ES-I3 (cell line): ENCODE measurements at regions not wholly inside any gene's neighbourhood (a gene's known extent, or its start where the extent isn't known, plus 50 kb on each side); places are given as distances from the start of the nearest gene placed in this dataset.

ENCODE experiments used
- H3K36me3 ChIP-seq: 2 replicates; pipeline ENCODE4 v1.6.1; 2013; ENCODE audit warnings: mild to moderate bottlenecking, low read length, control low read depth, moderate library complexity; ENCODE audit not compliant: insufficient read depth
- H3K4me1 ChIP-seq: 2 replicates; pipeline ENCODE4 v1.6.1; 2013; ENCODE audit warnings: mild to moderate bottlenecking, control low read depth, low read length; ENCODE audit not compliant: insufficient read depth
- H3K9ac ChIP-seq: 2 replicates; pipeline ENCODE4 v1.6.1; 2013; ENCODE audit warnings: low read depth, mild to moderate bottlenecking, low read length, moderate library complexity
- H3K9me3 ChIP-seq: 2 replicates; pipeline ENCODE4 v1.6.1; 2013; ENCODE audit warnings: mild to moderate bottlenecking, low read length, moderate library complexity; ENCODE audit not compliant: control insufficient read depth, insufficient read depth

GRCh38 chr9:16243798-16244197, 626.7 kb downstream of the BNC2 start:
- Histone ChIP-seq H3K36me3 (no peaks in the 10 kb centered on the region), H3K4me1 (peaks cover 7% of the 10 kb centered on the region), H3K9ac (no peak overlapping the region), H3K9me3 (no peaks in the 10 kb centered on the region)

GRCh38 chr9:16245756-16246440, 624.6 kb downstream of the BNC2 start:
- H3K36me3 ChIP-seq = no peaks in the 10 kb centered on the region
- no peak overlapping the region for H3K9ac ChIP-seq
- peaks cover 7% of the 10 kb centered on the region for H3K4me1 ChIP-seq
- H3K9me3 ChIP-seq = no peaks in the 10 kb centered on the region

- no peaks in the 10 kb centered on the region for H3K36me3 ChIP-seq
- H3K4me1 ChIP-seq = peaks cover 7% of the 10 kb centered on the region
- no peaks in the 10 kb centered on the region for H3K9me3 ChIP-seq
- H3K9ac ChIP-seq = no peak overlapping the region
These were observed 623.7 kb downstream of the BNC2 start for GRCh38 chr9:16246785-16247184.

GRCh38 chr9:16247188-16247875, 623.1 kb downstream of the BNC2 start:
- Histone ChIP-seq H3K9me3 (no peaks in the 10 kb centered on the region), H3K36me3 (no peaks in the 10 kb centered on the region), H3K9ac (no peak overlapping the region), H3K4me1 (peaks cover 7% of the 10 kb centered on the region)

DNA sequence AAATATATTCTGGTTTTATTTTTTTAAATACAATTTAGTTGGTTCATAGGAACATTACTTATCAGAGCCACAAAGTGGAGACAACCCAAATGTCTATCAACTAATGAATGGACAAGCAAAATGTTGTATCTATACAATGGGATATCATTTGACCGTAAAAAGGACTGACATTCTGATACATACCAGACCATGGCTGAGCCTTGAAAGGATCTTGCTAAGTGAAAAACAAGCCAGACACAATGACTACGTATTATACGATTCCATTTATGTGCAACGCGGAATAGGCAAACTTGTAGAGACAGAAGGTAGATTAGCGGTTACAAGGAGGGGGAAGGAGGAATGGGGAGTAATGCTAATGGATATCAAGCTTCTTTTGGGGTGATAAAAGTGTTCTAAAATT, 621.6 kb downstream of the BNC2 start:
- no peaks in the 10 kb centered on the region for H3K9me3 ChIP-seq
- no peaks in the 10 kb centered on the region for H3K36me3 ChIP-seq
- peaks cover 9% of the 10 kb centered on the region for H3K4me1 ChIP-seq
- H3K9ac ChIP-seq = no peak overlapping the region

DNA sequence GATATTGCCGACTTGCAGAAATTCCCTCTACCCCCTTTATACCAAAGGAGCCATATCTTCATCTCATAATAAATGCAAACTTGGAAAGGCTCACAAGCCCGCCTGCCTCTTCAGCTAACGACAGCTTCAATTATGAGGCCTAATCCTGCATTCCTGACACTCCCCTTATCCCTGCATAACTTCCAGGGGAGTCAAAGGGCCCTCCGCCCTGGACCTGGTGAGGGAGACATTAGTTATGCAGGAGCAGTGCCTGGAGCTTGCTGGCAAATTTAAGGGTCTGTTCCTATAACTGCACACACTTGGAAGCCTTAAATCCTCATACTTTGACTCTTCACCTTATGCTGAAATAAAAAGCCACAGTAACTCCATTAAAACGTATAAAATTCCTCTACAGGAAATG, 617.9 kb downstream of the BNC2 start:
- H3K9ac ChIP-seq = no peak overlapping the region
- no peaks in the 10 kb centered on the region for H3K36me3 ChIP-seq
- H3K9me3 ChIP-seq = no peaks in the 10 kb centered on the region
- H3K4me1 ChIP-seq = peaks cover 12% of the 10 kb centered on the region

- Histone ChIP-seq H3K9me3 (no peaks in the 10 kb centered on the region), H3K9ac (no peak overlapping the region), H3K4me1 (peaks cover 12% of the 10 kb centered on the region), H3K36me3 (no peaks in the 10 kb centered on the region)
These were observed 615.8 kb downstream of the BNC2 start for GRCh38 chr9:16254674-16255073.

- peaks cover 12% of the 10 kb centered on the region for H3K4me1 ChIP-seq
- no peaks in the 10 kb centered on the region for H3K9me3 ChIP-seq
- H3K9ac ChIP-seq = no peak overlapping the region
- H3K36me3 ChIP-seq = no peaks in the 10 kb centered on the region
These were observed 615.3 kb downstream of the BNC2 start for GRCh38 chr9:16255217-16255616.

DNA sequence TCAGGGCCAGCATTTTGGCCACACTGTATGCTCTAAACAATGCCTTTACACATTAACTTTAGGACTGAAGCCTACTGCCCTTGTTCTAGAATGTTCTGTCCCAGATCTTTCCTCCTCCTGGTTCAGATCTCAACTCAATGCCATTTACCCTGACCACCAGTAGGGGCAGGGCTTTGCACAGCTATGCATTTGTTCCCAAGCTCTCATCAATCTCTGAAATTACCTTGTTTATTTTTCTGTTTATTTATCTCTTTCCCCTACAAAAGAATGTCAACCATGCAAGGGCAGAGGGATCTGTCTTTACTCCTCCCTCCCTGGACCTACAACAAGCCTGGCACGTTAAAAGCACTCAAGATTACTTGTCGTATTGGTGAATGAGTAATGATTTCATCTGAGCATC, 612.9 kb downstream of the BNC2 start:
- Histone ChIP-seq H3K36me3 (no peaks in the 10 kb centered on the region), H3K4me1 (peaks cover 19% of the 10 kb centered on the region), H3K9me3 (no peaks in the 10 kb centered on the region), H3K9ac (no peak overlapping the region)

GRCh38 chr9:16258191-16258590, 612.3 kb downstream of the BNC2 start:
- no peaks in the 10 kb centered on the region for H3K36me3 ChIP-seq
- H3K4me1 ChIP-seq = peaks cover 19% of the 10 kb centered on the region
- H3K9me3 ChIP-seq = no peaks in the 10 kb centered on the region
- H3K9ac ChIP-seq = no peak overlapping the region

GRCh38 chr9:16258708-16259107, 611.8 kb downstream of the BNC2 start:
- peaks cover 18% of the 10 kb centered on the region; the same call in 1 of the 2 replicates for H3K4me1 ChIP-seq

GRCh38 chr9:16262477-16263261, 607.8 kb downstream of the BNC2 start:
- no peaks in the 10 kb centered on the region for H3K9me3 ChIP-seq
- H3K9ac ChIP-seq = no peak overlapping the region
- peaks cover 15% of the 10 kb centered on the region; the same call in 1 of the 2 replicates for H3K4me1 ChIP-seq
- no peaks in the 10 kb centered on the region for H3K36me3 ChIP-seq

More at GRCh38 chr9:16258708-16259107, 611.8 kb downstream of the BNC2 start:
- H3K9ac ChIP-seq = no peak overlapping the region
- H3K9me3 ChIP-seq = no peaks in the 10 kb centered on the region
- no peaks in the 10 kb centered on the region for H3K36me3 ChIP-seq

DNA sequence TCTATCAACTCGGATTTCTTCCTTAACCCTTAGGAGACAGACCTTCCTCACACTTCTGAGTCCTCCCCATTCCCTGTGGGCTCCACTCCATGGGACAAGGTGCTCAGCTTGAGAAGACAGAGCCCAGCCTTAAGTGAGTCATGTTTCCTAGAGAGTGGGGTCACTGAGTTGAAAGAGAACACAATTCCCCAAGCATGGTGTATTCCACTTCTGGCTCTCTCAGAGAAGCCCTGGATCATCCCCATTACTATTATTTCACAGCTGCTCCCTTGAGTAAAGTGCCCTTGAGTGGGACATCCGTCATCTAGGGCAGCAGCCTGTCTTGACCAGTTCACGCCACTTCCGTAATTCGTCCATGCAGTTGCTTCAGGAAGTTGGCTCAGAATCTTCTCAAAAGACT, 604.8 kb downstream of the BNC2 start:
- Histone ChIP-seq H3K36me3 (peaks cover 3% of the 10 kb centered on the region; the same call in 1 of the 2 replicates), H3K9me3 (no peaks in the 10 kb centered on the region)

GRCh38 chr9:16266648-16267276, 603.7 kb downstream of the BNC2 start:
- H3K9ac ChIP-seq = no peak overlapping the region
- peaks cover 3% of the 10 kb centered on the region; the same call in 1 of the 2 replicates for H3K36me3 ChIP-seq
- peaks cover 15% of the 10 kb centered on the region; the same call in 1 of the 2 replicates for H3K4me1 ChIP-seq
- H3K9me3 ChIP-seq = no peaks in the 10 kb centered on the region

More for the DNA sequence above, 604.8 kb downstream of the BNC2 start:
- Histone ChIP-seq H3K4me1 (peaks cover 15% of the 10 kb centered on the region; the same call in 1 of the 2 replicates), H3K9ac (no peak overlapping the region)
